ENCODE measurements at regions not wholly inside any gene's neighbourhood (a gene's known extent, or its start where the extent isn't known, plus 50 kb on each side); places are given as distances from the start of the nearest gene placed in this dataset.

DNA sequence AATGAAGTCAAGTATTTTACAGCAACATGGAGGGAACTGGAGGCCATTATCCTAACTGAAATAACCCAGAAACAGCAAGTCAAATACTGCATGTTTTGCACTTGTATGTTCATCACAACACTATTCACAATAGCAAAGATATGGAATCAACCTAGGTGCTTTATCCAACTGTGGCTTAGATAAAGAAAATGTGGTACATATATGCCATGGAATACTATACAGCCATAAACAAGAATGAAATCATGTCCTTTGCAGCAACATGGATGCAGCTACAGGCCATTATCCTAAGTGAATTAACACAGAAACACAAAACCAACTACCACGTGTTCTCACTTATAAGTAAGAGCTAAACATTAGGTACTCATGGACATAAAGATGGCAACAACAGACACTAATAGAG is 91.5 kb upstream of the E2F3 start:
- TF ChIP-seq, protein P1, sequence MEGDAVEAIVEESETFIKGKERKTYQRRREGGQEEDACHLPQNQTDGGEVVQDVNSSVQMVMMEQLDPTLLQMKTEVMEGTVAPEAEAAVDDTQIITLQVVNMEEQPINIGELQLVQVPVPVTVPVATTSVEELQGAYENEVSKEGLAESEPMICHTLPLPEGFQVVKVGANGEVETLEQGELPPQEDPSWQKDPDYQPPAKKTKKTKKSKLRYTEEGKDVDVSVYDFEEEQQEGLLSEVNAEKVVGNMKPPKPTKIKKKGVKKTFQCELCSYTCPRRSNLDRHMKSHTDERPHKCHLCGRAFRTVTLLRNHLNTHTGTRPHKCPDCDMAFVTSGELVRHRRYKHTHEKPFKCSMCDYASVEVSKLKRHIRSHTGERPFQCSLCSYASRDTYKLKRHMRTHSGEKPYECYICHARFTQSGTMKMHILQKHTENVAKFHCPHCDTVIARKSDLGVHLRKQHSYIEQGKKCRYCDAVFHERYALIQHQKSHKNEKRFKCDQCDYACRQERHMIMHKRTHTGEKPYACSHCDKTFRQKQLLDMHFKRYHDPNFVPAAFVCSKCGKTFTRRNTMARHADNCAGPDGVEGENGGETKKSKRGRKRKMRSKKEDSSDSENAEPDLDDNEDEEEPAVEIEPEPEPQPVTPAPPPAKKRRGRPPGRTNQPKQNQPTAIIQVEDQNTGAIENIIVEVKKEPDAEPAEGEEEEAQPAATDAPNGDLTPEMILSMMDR (IDR thresholded peaks at IDR 0.05; ENCODE audit: extremely low read depth, insufficient read depth, missing control alignments) = no peak
- no peak for DNase-seq (ENCODE audit: low spot score)
- in situ Hi-C loops (cut with MboI; ENCODE audit: low pct_unique_long_range_greater_than_20kb, low sequenced_read_pairs, unreplicated experiment) = no loop called here

DNA sequence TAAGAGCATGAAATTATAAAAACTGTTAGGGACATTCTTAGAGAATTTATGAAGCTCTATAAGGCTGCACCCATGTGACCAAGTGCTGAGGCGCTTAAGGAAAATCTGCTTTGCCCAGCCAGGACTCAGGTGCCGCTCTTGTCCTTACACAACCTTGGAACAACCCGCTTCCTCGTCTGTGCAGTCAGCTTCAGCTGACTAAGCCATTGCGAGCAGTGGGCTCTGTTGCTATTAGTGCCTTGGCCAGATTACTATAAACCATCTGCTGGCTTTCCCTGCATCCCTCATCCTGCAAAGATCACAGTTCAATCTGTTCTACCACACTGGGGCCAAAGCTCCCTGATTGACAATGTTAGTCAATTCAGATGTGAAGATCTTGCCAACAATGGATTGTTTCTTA is 89.1 kb upstream of the E2F3 start:
- in situ Hi-C loops (cut with MboI; ENCODE audit: low pct_unique_long_range_greater_than_20kb, low sequenced_read_pairs, unreplicated experiment) = no loop called here
- no peak for DNase-seq (ENCODE audit: low spot score)
- TF ChIP-seq, protein P1 (IDR thresholded peaks at IDR 0.05; ENCODE audit: extremely low read depth, insufficient read depth, missing control alignments) = no peak

GRCh38 chr6:20313051-20313450 is 88.6 kb upstream of the E2F3 start:
- TF ChIP-seq, protein P1 (IDR thresholded peaks at IDR 0.05; ENCODE audit: extremely low read depth, insufficient read depth, missing control alignments) = no peak
- in situ Hi-C loops (cut with MboI; ENCODE audit: low pct_unique_long_range_greater_than_20kb, low sequenced_read_pairs, unreplicated experiment) = no loop called here
- DNase-seq (ENCODE audit: low spot score) = no peak

- TF ChIP-seq, protein P1 (IDR thresholded peaks at IDR 0.05; ENCODE audit: extremely low read depth, insufficient read depth, missing control alignments) = no peak
- in situ Hi-C loops (cut with MboI; ENCODE audit: low pct_unique_long_range_greater_than_20kb, low sequenced_read_pairs, unreplicated experiment) = no loop called here
- no peak for DNase-seq (ENCODE audit: low spot score)
Measured at GRCh38 chr6:20313960-20314530, 87.6 kb upstream of the E2F3 start.

- in situ Hi-C loops (cut with MboI; ENCODE audit: low pct_unique_long_range_greater_than_20kb, low sequenced_read_pairs, unreplicated experiment) = no loop called here
- no peak for DNase-seq (ENCODE audit: low spot score)
- TF ChIP-seq, protein P1 (IDR thresholded peaks at IDR 0.05; ENCODE audit: extremely low read depth, insufficient read depth, missing control alignments) = no peak
Measured at GRCh38 chr6:20314866-20315845, 86.5 kb upstream of the E2F3 start.

DNA sequence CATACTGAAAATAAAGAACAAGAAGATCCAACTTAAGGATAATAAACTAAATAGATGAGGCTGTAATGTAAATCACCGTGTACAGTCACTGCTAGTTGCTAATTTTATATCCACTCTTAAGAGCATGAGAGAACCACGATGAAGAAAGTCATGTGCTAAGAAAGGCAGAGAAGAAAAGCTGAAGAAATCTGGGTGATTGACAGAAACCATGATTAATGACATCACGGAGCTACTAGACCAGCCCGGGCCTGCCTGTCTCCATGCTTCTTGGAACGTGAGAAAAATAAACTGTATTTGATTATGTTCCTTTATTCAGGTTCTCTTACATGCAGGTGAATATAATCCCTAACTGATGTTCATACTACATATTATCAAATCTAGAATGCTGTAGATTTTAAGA is 84.2 kb upstream of the E2F3 start:
- in situ Hi-C loops (cut with MboI; ENCODE audit: low pct_unique_long_range_greater_than_20kb, low sequenced_read_pairs, unreplicated experiment) = no loop called here
- no peak for DNase-seq (ENCODE audit: low spot score)
- TF ChIP-seq, protein P1 (IDR thresholded peaks at IDR 0.05; ENCODE audit: extremely low read depth, insufficient read depth, missing control alignments) = no peak
